IMR-90 (cell line): ENCODE measurements at regions not wholly inside any gene's neighbourhood (a gene's known extent, or its start where the extent isn't known, plus 50 kb on each side); places are given as distances from the start of the nearest gene placed in this dataset.

Experiments
- ATAC-seq: fragments of 200-7000 bp; cut with Tn5 transposase; 2 replicates; pipeline ENCODE4 v1.9.1; 2020; ENCODE audit warnings: low read depth, mild to moderate bottlenecking, moderate library complexity
- BruUV-seq: library from RNA; stranded (reverse); fragments of 400-500 nt; replicated peaks from 2 replicates; lab custom pipeline; 2021; lab: Mats Ljungman, UMichigan
- CTCF ChIA-PET: fragments of 300-600 bp; formaldehyde crosslinking; extraction: SDS; loops from one replicate; lab custom pipeline; 2021; ENCODE audit warnings: antibody characterized with exemption; lab: Yijun Ruan, JAX
- POLR2A ChIA-PET: fragments of 300-600 bp; sonication (Branson Sonifier 250); formaldehyde crosslinking; loops from one replicate; lab custom pipeline; 2022; ENCODE audit warnings: antibody characterized with exemption; ENCODE audit not compliant: unreplicated experiment; lab: Charles Lee
- DNase-seq: peaks from one replicate; pipeline ENCODE4 v3.0.0; 2013
- H2AFZ ChIP-seq: replicated peaks from 2 replicates; pipeline ENCODE3; 2013; ENCODE audit warnings: low read length, mild to moderate bottlenecking; ENCODE audit not compliant: poor library complexity
- H2AK5ac ChIP-seq: 2 replicates; pipeline ENCODE4 v1.6.1; 2013; ENCODE audit warnings: low read depth, low read length, inconsistent platforms
- H2AK9ac ChIP-seq: replicated peaks from 2 replicates; pipeline ENCODE3; 2013; ENCODE audit warnings: mild to moderate bottlenecking, low read depth, low read length, moderate library complexity; ENCODE audit not compliant: poor library complexity
- H2BK120ac ChIP-seq: 2 replicates; pipeline ENCODE4 v1.6.1; 2013; ENCODE audit warnings: low read depth, low read length, inconsistent platforms
- H2BK15ac ChIP-seq: 3 replicates; pipeline ENCODE4 v1.6.1; 2013; ENCODE audit warnings: low read depth, low read length, inconsistent platforms
- H2BK20ac ChIP-seq: 2 replicates; pipeline ENCODE4 v1.6.1; 2013; ENCODE audit warnings: low read depth, mild to moderate bottlenecking, inconsistent platforms, low read length, moderate library complexity
- H2BK5ac ChIP-seq: 2 replicates; pipeline ENCODE4 v1.6.1; 2013; ENCODE audit warnings: mild to moderate bottlenecking, low read depth, low read length, inconsistent platforms; ENCODE audit not compliant: poor library complexity, severe bottlenecking
- H3K14ac ChIP-seq: replicated peaks from 2 replicates; pipeline ENCODE4 v1.6.1; 2013; ENCODE audit warnings: low read depth, low read length, inconsistent platforms
- H3K18ac ChIP-seq: 2 replicates; pipeline ENCODE4 v1.6.1; 2013; ENCODE audit warnings: low read depth, low read length, control low read depth
- H3K23ac ChIP-seq: 2 replicates; pipeline ENCODE4 v1.6.1; 2013; ENCODE audit warnings: low read depth, low read length, inconsistent platforms
- H3K27ac ChIP-seq: 2 replicates; pipeline ENCODE4 v1.5.1; 2013; ENCODE audit warnings: mild to moderate bottlenecking, control low read depth, low read length; ENCODE audit not compliant: insufficient read depth
- H3K27me3 ChIP-seq: 2 replicates; pipeline ENCODE4 v1.6.1; 2013; ENCODE audit warnings: low read length; ENCODE audit not compliant: control insufficient read depth, insufficient read depth
- H3K36me3 ChIP-seq: 2 replicates; pipeline ENCODE4 v1.6.1; 2013; ENCODE audit warnings: low read length, mixed read lengths; ENCODE audit not compliant: control insufficient read depth, insufficient read depth
- H3K4ac ChIP-seq: 2 replicates; pipeline ENCODE4 v1.6.1; 2013; ENCODE audit warnings: low read depth, low read length, inconsistent platforms
- H3K4me1 ChIP-seq: 2 replicates; pipeline ENCODE4 v1.6.1; 2013; ENCODE audit warnings: low read length, mixed read lengths; ENCODE audit not compliant: control insufficient read depth, insufficient read depth
- H3K4me2 ChIP-seq: 2 replicates; pipeline ENCODE4 v1.6.1; 2013; ENCODE audit warnings: low read depth, mild to moderate bottlenecking, control low read depth, low read length, moderate library complexity
- H3K4me3 ChIP-seq: 2 replicates; pipeline ENCODE4 v1.5.1; 2013; ENCODE audit warnings: low read depth, mild to moderate bottlenecking, control low read depth, low read length, moderate library complexity; ENCODE audit not compliant: insufficient read depth
- H3K56ac ChIP-seq: 2 replicates; pipeline ENCODE4 v1.6.1; 2013; ENCODE audit warnings: low read length, inconsistent platforms; ENCODE audit not compliant: insufficient read depth; ENCODE audit errors: extremely low read depth
- H3K79me1 ChIP-seq, 2 experiments: 2 replicates each; pipeline ENCODE4 v1.6.1; 2013; ENCODE audit warnings: low read length in 2 of 2, inconsistent platforms in 1 of 2, low read depth in 1 of 2
- H3K9ac ChIP-seq: 2 replicates; pipeline ENCODE4 v1.6.1; 2013; ENCODE audit warnings: low read depth, low read length, control low read depth
- H3K9me1 ChIP-seq: 2 replicates; pipeline ENCODE4 v1.6.1; 2013; ENCODE audit warnings: low read length, inconsistent platforms; ENCODE audit not compliant: insufficient read depth
- H3K9me3 ChIP-seq: 2 replicates; pipeline ENCODE4 v1.6.1; 2013; ENCODE audit warnings: low read length; ENCODE audit not compliant: control insufficient read depth, insufficient read depth
- H4K20me1 ChIP-seq: 2 replicates; pipeline ENCODE4 v1.6.1; 2013; ENCODE audit warnings: low read length, inconsistent platforms; ENCODE audit not compliant: insufficient read depth
- H4K5ac ChIP-seq: 2 replicates; pipeline ENCODE4 v1.6.1; 2013; ENCODE audit warnings: mild to moderate bottlenecking, low read depth, low read length, control low read depth
- H4K8ac ChIP-seq, 2 experiments: 2 replicates each; pipeline ENCODE4 v1.6.1; 2013; ENCODE audit warnings: low read depth in 2 of 2, low read length in 2 of 2, control low read depth in 1 of 2, inconsistent platforms in 1 of 2
- H4K91ac ChIP-seq: 2 replicates; pipeline ENCODE4 v1.6.1; 2013; ENCODE audit warnings: low read depth, low read length, inconsistent platforms; ENCODE audit not compliant: insufficient read depth
- BHLHE40 ChIP-seq: fragments of 150-350 bp; IDR thresholded peaks from 2 replicates; pipeline ENCODE4 v1.6.1; 2016; ENCODE audit warnings: mild to moderate bottlenecking, low read depth, low read length
- CEBPB ChIP-seq: IDR thresholded peaks from 2 replicates; pipeline ENCODE4 v1.6.1; 2012; ENCODE audit warnings: low read depth, low read length, improper control_type of control experiment
- ELK1 ChIP-seq: fragments of 150-350 bp; IDR thresholded peaks from 2 replicates; pipeline ENCODE4 v1.6.1; 2016; ENCODE audit warnings: low read depth, mild to moderate bottlenecking, low read length, moderate library complexity, borderline replicate concordance
- FOS ChIP-seq: fragments of 150-350 bp; IDR thresholded peaks from 2 replicates; pipeline ENCODE4 v1.6.1; 2016; ENCODE audit warnings: low read depth, low read length
- RCOR1 ChIP-seq: IDR thresholded peaks from 2 replicates; pipeline ENCODE4 v1.6.1; 2012; ENCODE audit warnings: mild to moderate bottlenecking, low read length, improper control_type of control experiment; ENCODE audit not compliant: insufficient replicate concordance
- WGBS, 2 experiments: methylation state at CpG; one replicate each; pipeline versions ENCODE4 v1.1.5 to v1.1.7; 2013; ENCODE audit warnings: missing lambda C conversion rate in 2 of 2; ENCODE audit not compliant: insufficient read length in 1 of 2; ENCODE audit errors: extremely low coverage in 2 of 2; 5-methylcytosine and 5-hydroxymethylcytosine counted together
- dilution Hi-C: fragments of 300-500 bp; cut with HindIII; formaldehyde crosslinking; loops from one replicate; pipeline ENCODE4 v1.14.3; 2018; ENCODE audit warnings: low sequenced_read_pairs; ENCODE audit not compliant: unreplicated experiment
- in situ Hi-C: fragments of 300-500 bp; cut with MboI; formaldehyde crosslinking; loops from 3 replicates; pipeline ENCODE4 v1.14.3; 2019; ENCODE audit warnings: low sequenced_read_pairs, inconsistent platforms, mixed read lengths
- intact Hi-C: fragments of 100-400 bp; cut with micrococcal nuclease; formaldehyde crosslinking; loops from 2 replicates; pipeline ENCODE4 v1.10.0; 2022

DNA sequence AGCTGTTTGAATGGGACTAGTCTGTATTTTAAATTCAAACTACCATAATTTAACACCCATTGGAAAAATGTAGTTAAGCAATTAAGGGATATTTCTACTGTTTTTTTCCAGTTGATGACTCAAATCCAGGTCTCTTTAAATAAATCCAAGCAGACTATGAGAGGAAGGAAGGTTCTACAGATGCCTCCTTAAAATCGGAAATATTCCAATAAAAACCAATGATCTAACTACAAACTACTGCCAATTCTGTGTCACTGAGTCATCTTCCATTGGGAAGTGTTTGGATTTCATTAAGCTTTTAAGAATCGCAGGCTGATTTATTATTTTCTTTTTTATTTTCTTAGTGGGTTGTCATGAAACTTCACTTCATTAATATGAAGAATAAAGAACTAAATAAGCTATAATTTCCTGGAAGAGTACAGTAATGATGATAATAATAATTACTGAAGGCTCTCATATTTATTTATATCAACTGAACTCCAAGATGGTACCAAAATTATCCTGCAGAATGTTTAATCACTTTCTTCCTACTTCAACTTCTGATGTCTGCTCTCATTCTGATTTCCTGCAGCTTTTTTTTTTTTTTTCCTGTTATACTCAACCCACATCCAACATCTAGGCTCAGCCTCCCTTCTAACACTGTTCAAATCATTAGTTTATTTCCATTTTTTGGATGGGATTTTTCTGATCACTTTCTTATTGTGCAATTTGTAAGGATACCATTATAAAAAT lies 166.3 kb upstream of the FN1 start:
- Histone ChIP-seq H2BK20ac (no peak overlapping the region; the same call in 1 of the 2 replicates), H4K8ac (0 out of 4 replicates have a peak overlapping the region, but pooled peaks of 1 of the 2 experiments have one; percentile 41), H3K4me2 (peak overlapping the region; percentile 42; the same call in 1 of the 2 replicates), H4K91ac (no peak overlapping the region), H3K27ac (no peak overlapping the region), H2AK9ac (no peak overlapping the region), H3K4me1 (peaks cover 2% of the 10 kb centered on the region), H4K5ac (no peak overlapping the region; the same call in 1 of the 2 replicates), H3K14ac (no peak overlapping the region), H2BK5ac (peak overlapping the region; percentile 65), H3K9ac (no peak overlapping the region), H3K4ac (no peak overlapping the region), H3K9me1 (no peaks in the 10 kb centered on the region), H2AFZ (no peak overlapping the region), H3K36me3 (no peaks in the 10 kb centered on the region), H3K9me3 (no peaks in the 10 kb centered on the region), H3K4me3 (no peak overlapping the region), H3K79me1 (no peaks in the 10 kb centered on the region), H3K23ac (no peak overlapping the region), H4K20me1 (no peaks in the 10 kb centered on the region), H2BK15ac (0 out of 3 replicates have a peak overlapping the region, but pooled peaks have one; percentile 26), H3K18ac (peak overlapping the region; percentile 33; the same call in 1 of the 2 replicates), H3K56ac (no peak overlapping the region), H2BK120ac (peak overlapping the region; percentile 23; the same call in 1 of the 2 replicates), H2AK5ac (0 out of 2 replicates have a peak overlapping the region, but pooled peaks have one; percentile 51), H3K27me3 (no peaks in the 10 kb centered on the region)
- no peak for ATAC-seq
- peak; percentile 88 for DNase-seq
- in situ Hi-C loops (no loop called here), dilution Hi-C loops (no loop called here), intact Hi-C loops (no loop called here)
- ChIA-PET CTCF (interaction anchor here (0.6 kb wide), 1 partner anchor 213 kb away, joined by 3 read pairs; no protein-coding TSS in a partner anchor), POLR2A (interaction anchor here (0.6 kb wide), 1 partner anchor 339 kb away, joined by 6 read pairs; no protein-coding TSS in a partner anchor)
- no TSS peak for BruUV-seq
- TF ChIP-seq ELK1 (no peak), CEBPB (no peak), BHLHE40 (no peak), FOS (no peak), RCOR1 (no peak)
- no CpG with 5 or more reads among the region's 2 CpGs for WGBS, 2 experiments
